Activated naive CD4-positive, alpha-beta T cell treated with anti-CD3 and anti-CD28 coated beads, Interleukin-2, amount 50 U/mL, for 24 hours (primary cell): ENCODE measurements at regions not wholly inside any gene's neighbourhood (a gene's known extent, or its start where the extent isn't known, plus 50 kb on each side); places are given as distances from the start of the nearest gene placed in this dataset.
"Not testable (repeated sequence)": the region's sequence is repeated elsewhere in the genome, so short reads cannot be mapped to it uniquely, and the experiment has no call there.

ENCODE experiments used
- H3K27ac Mint-ChIP-seq: one replicate; pipeline ENCODE4 v1.8.0; 2021; ENCODE audit warnings: mild to moderate bottlenecking, mixed read lengths
- H3K27me3 Mint-ChIP-seq: one replicate; pipeline ENCODE4 v1.8.0; 2021; ENCODE audit warnings: mixed read lengths
- H3K36me3 Mint-ChIP-seq: one replicate; pipeline ENCODE4 v1.8.0; 2021; ENCODE audit warnings: mixed read lengths
- H3K4me1 Mint-ChIP-seq: one replicate; pipeline ENCODE4 v1.8.0; 2021; ENCODE audit warnings: mixed read lengths
- H3K4me3 Mint-ChIP-seq: one replicate; pipeline ENCODE4 v1.8.0; 2021; ENCODE audit warnings: mild to moderate bottlenecking, mixed read lengths
- H3K9me3 Mint-ChIP-seq: one replicate; pipeline ENCODE4 v1.8.0; 2021; ENCODE audit warnings: mixed read lengths

DNA sequence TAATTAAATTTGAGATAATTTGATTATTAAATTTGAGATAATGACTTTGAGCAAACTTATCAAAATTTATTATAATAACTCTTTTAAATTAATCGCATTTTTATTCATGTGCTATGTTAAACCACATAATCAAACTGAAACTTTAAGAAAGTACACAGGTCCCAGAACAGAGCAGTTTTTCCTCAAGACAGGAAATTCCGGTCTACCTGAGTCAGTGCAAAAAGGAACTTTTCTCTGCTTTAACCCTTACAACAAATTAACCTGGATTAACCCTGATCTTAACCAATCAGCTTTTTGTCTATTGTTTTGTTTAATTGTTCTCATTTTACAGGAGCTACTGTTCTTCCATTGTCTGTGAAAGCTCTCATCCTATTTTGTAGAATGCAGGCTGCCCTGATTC lies 195.1 kb downstream of the SPATA31A1 start:
- H3K36me3 Mint-ChIP-seq, H3K4me3 Mint-ChIP-seq, H3K27ac Mint-ChIP-seq, H3K4me1 Mint-ChIP-seq, H3K9me3 Mint-ChIP-seq, H3K27me3 Mint-ChIP-seq: not testable (repeated sequence)

DNA sequence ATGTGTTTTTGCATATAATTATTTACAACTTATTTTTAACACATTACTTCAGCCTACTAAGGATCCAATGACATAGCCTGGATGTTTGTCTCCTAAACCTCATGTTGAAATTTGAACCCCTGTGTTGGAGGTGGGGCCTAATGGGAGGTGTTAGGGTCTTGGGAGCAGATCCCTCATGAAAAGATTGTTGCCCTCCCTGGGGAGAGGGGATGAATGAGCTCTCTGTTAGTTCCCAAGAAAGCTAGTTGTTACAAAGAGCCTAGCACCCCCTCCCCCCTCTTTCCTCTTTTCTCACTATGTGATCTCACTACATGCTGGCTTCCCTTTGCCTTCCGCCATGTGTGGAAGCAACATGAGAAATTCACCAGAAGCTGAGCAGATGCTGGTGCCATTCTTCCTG lies 196.1 kb downstream of the SPATA31A1 start:
- not testable (repeated sequence) for H3K9me3 Mint-ChIP-seq, H3K36me3 Mint-ChIP-seq, H3K27ac Mint-ChIP-seq, H3K4me3 Mint-ChIP-seq, H3K4me1 Mint-ChIP-seq, H3K27me3 Mint-ChIP-seq

DNA sequence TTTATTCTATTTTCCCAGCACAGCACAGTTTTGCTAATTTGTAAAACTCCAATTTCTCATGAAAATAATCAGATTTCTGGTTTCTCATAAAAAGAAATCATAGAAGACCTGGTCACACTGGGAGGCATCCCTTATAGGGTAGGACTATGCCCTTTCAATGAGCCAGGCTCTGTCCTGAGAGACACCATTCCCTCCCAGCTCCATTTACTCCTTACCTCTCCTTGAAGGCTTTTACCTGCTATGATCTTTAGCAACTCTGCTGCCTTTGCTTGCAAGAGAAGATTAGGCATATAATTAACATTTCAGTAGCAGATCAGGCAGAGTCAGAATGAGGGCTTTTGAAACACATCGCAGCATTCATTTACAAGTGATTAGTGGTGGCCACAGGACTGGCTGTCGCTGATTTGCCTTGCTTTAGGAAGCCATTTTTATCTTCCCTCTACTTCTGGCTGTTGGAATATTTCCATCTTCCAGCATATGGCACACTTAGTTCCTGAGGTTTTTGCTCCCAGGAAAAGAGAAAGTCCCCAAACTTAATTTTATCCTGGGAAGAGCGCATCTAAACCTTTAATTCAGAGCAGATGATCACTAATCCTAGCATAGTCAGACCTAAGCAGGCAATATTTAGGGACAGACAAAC lies 196.9 kb downstream of the SPATA31A1 start:
- H3K4me1 Mint-ChIP-seq, H3K4me3 Mint-ChIP-seq, H3K9me3 Mint-ChIP-seq, H3K27me3 Mint-ChIP-seq, H3K36me3 Mint-ChIP-seq, H3K27ac Mint-ChIP-seq: not testable (repeated sequence)

DNA sequence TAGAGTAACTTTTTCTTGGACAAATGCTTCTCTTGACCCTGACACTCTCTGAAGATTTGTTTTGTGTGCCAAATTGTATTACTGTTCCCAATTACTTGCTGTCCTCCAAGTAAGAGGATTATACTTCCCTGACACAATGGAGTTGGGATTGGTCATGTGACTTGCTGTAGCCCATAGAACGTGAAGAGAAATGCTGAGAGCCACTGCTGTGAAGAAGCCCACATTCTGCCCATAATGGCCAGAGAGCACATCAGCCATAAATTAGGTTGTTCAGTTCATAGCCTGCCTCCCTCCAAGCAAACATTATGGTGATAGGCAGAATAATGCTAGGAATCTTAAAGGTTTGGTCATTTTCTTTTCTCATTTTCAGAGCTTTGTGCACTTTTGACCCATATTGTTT lies 198.9 kb downstream of the SPATA31A1 start:
- H3K4me3 Mint-ChIP-seq, H3K9me3 Mint-ChIP-seq, H3K4me1 Mint-ChIP-seq, H3K27me3 Mint-ChIP-seq, H3K36me3 Mint-ChIP-seq, H3K27ac Mint-ChIP-seq: not testable (repeated sequence)

DNA sequence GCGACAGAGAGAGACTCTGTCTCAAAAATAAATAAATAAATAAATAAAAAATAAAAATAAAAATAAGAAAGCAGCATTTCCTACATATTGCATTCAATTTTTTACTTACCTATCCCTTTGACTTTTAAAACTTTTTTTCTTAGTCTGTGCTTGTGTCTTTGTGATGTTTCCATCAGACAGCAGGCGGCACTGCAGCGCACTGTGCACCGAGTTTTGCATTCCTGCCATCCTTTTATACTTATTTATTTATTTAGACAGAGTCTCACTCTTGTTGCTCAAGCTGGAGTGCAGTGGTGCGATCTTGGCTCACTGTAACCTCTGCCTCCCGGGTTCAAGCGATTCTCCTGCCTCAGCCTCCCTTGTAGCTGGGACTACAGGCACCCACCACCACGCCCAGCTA lies 203.9 kb downstream of the SPATA31A1 start:
- H3K4me3 Mint-ChIP-seq, H3K27me3 Mint-ChIP-seq, H3K36me3 Mint-ChIP-seq, H3K4me1 Mint-ChIP-seq, H3K27ac Mint-ChIP-seq, H3K9me3 Mint-ChIP-seq: not testable (repeated sequence)

DNA sequence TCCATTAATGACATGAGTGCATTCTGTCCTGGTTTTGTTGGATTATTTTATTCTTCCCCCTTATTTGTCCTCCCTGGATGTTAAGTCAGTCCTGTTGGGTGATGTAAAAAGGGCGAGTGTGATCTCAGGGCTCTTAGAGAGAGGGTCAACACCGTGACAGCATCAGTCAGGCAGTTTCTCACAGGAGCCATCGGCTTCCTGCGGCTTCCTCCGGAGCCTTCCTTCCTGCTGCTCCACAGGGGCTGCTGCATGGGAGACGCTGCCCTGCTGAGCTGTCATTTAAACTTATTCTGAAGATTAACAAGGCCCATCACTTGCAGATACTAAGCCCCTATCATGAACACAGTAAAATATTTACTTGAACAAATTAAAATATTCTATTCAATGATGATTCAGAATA lies 211.3 kb downstream of the SPATA31A1 start:
- H3K4me1 Mint-ChIP-seq, H3K9me3 Mint-ChIP-seq, H3K36me3 Mint-ChIP-seq, H3K27ac Mint-ChIP-seq, H3K27me3 Mint-ChIP-seq, H3K4me3 Mint-ChIP-seq: not testable (repeated sequence)

DNA sequence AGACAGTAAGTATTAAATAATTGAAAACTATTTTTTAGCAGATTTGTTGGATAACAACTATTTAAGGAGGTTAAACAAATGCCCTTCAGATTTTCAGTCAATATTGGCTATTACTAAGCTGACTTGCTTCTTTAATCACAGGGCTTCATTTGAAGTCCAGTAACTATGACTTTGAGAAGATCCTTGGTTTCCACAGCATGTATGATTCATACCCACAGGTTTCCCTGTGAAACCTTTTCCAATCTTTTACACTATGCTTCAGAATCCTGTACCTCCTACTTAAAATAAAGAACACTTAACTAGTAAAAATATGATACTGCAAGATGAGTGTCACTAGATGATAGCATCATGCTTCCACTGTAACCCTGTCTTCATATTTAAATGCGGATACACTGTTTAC lies 211.9 kb downstream of the SPATA31A1 start:
- H3K4me3 Mint-ChIP-seq, H3K36me3 Mint-ChIP-seq, H3K9me3 Mint-ChIP-seq, H3K27me3 Mint-ChIP-seq, H3K4me1 Mint-ChIP-seq, H3K27ac Mint-ChIP-seq: not testable (repeated sequence)

DNA sequence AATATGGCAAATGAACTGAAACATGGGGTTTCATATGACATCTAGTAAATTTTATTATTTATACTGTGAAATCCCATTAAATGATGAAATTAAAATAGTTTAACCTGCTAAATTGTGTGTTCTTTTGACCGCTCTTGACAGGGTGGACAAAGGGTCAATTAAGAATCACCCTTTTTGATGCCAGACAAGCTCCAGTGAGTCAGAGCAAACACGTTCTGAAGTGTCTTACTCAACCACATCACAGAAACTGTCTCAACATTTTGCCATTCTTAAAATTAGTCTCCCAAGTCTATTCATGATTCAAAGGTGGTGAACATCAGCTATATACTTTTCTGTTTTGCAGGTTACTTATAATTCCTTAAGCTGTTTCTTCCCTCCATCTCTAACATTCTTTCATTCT lies 213.4 kb downstream of the SPATA31A1 start:
- H3K4me1 Mint-ChIP-seq, H3K36me3 Mint-ChIP-seq, H3K4me3 Mint-ChIP-seq, H3K27ac Mint-ChIP-seq, H3K27me3 Mint-ChIP-seq, H3K9me3 Mint-ChIP-seq: not testable (repeated sequence)

DNA sequence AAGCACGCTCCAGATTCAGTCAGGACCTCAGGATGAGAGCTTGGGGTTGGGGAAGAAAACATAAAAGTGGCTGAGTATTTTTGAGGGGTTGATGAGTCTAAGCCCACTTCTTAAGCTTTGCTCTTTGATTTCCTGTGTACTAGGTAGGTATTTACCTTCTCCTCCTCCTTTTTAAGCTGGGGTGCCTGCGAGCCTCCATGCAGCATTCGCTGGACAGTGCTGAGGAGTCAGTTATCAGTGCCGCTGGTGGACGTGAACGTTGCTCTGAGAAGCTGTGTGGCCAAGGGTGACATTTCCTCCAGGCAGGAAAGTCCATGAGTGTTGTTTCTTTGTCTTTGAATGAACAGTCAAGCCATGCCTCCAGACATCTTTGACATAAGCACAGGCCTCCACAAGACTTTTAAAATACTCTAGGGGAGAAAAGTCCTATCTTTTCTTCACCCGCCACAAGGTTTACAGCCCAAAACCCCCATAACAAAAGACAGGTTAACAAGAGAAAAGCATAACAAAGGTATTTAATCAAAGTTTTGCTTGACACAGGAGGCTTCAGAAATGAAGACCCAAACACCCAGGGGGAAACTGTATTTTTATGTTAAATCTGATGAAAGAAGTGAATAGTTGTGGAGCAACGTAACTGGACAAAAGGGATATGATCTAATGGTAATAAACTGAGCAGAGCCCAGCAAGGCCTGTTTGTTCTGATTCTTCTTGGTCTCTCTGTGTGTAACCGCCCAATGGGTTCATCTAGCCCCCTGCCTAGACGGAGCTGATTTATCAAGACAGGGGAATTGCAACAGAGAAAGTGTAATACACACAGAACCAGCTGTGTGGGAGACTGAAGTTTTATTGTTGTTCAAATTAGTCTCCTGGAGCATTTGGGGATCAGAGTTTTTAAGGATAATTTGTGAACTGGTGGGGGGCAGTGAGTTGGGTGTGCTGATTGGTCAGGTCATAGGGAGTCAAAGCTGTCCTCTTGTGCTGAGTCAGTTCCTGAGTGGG lies 217.9 kb downstream of the SPATA31A1 start:
- not testable (repeated sequence) for H3K36me3 Mint-ChIP-seq, H3K9me3 Mint-ChIP-seq, H3K4me1 Mint-ChIP-seq, H3K4me3 Mint-ChIP-seq, H3K27ac Mint-ChIP-seq, H3K27me3 Mint-ChIP-seq

DNA sequence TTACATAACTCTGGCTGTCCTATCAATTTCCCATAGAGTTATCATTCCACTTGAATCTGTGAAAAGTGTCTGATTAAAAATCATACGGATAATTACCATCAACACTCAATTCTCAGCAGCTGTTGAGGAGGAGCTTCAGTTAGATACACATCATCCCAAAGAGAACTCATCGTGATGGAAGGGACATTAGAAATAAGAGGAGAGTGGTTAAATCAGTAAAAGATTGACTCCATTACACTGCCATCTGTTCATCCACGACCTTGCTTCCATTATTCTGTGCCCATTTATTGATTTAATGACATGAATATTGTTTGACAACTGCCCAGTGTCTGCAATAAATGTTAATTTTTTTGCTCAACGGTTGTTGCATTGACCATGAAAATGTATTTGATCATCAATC lies 223.5 kb downstream of the SPATA31A1 start:
- H3K4me3 Mint-ChIP-seq, H3K36me3 Mint-ChIP-seq: not testable (repeated sequence)

DNA sequence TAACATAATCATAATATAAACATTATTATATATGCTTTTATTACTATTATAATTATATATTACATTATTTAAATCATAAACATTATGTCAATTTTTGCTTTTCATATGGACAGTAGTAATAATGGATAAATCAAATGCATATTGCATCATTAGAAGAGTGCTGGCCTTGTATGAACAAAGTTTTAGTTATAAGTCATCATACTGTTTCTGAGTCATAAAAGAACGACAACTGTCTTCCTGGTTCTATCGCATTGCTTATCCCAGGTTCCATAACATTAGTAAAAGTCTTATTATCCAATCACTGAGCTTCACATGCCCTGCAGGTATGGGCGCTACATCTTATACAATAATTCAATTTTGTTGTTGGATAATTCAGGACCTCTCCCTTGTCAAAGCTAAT lies 225.8 kb downstream of the SPATA31A1 start:
- not testable (repeated sequence) for H3K4me1 Mint-ChIP-seq, H3K27me3 Mint-ChIP-seq, H3K36me3 Mint-ChIP-seq, H3K4me3 Mint-ChIP-seq, H3K27ac Mint-ChIP-seq, H3K9me3 Mint-ChIP-seq

More for the DNA sequence above, 223.5 kb downstream of the SPATA31A1 start:
- not testable (repeated sequence) for H3K4me1 Mint-ChIP-seq, H3K27me3 Mint-ChIP-seq, H3K9me3 Mint-ChIP-seq, H3K27ac Mint-ChIP-seq

DNA sequence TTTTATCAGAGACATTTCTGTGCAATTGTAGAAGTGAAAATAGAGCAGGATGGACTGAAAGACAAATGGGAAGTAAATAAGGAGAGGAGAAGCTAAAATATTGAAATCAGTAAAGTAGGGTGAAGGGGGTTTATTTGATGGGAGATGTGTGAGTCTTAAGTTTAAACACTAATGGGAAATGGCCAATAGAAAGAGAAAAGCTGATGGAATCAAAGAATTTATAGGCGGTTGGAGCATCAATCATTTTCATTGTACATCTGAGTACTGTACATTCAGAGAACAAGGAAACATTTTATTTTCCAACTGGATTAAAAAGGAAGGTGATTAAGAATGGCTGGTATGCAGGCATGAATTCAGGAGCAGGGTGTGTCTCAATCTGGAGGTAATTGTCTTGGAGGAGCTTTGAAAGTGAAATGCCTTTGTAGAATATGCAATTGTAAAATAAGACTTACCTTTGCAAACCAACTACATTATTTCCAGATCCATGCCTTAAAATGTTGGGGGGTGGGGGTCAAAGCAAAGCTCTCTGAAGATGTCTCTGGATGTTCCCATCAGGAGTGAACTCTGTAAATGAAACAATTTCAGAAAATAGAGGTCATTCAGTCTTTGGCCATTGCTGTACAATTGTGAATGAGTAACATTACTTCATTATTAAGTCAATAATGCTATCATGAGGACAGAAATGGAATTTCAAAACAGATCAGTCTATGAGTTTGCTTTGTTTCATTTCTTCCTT lies 227.4 kb downstream of the SPATA31A1 start:
- not testable (repeated sequence) for H3K4me3 Mint-ChIP-seq, H3K9me3 Mint-ChIP-seq, H3K4me1 Mint-ChIP-seq, H3K36me3 Mint-ChIP-seq, H3K27ac Mint-ChIP-seq, H3K27me3 Mint-ChIP-seq

DNA sequence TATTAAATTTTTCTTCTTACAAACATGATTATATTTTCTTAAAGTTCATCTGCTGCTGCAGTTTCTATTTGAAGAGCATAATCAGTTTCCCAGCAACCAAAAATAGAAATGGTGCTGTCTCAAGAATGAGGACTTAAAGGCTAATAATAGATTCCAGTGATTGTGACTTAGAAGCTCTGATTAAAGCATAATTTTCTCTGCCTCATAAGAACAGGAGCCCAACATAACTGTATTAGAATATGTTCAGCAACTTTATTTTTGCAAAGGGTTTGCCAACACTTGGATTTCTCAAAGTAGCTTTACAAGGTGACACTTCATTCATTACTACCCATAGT lies 227.9 kb downstream of the SPATA31A1 start:
- H3K36me3 Mint-ChIP-seq, H3K27ac Mint-ChIP-seq, H3K9me3 Mint-ChIP-seq, H3K27me3 Mint-ChIP-seq, H3K4me3 Mint-ChIP-seq, H3K4me1 Mint-ChIP-seq: not testable (repeated sequence)

DNA sequence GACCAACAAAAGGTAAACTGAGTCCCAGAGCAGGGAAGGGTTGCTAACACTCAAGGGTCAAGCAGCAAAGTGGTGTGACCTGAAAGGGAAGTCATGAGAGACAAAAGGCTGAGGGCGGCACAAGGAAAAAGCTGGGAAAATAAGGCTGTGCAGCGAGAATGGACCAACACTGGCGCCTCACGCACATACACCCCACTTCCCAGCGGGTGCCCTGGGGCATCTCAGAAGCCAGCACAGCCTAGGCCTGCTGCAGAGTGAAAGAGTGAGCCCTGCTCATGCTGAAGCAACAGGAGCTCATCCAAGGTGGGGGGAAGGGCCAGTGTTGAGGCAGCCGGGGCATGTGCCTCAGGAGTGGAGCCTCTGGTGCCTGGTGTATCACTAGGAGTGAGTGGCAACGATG lies 229.8 kb downstream of the SPATA31A1 start:
- H3K27ac Mint-ChIP-seq, H3K4me3 Mint-ChIP-seq, H3K4me1 Mint-ChIP-seq, H3K36me3 Mint-ChIP-seq, H3K9me3 Mint-ChIP-seq, H3K27me3 Mint-ChIP-seq: not testable (repeated sequence)

DNA sequence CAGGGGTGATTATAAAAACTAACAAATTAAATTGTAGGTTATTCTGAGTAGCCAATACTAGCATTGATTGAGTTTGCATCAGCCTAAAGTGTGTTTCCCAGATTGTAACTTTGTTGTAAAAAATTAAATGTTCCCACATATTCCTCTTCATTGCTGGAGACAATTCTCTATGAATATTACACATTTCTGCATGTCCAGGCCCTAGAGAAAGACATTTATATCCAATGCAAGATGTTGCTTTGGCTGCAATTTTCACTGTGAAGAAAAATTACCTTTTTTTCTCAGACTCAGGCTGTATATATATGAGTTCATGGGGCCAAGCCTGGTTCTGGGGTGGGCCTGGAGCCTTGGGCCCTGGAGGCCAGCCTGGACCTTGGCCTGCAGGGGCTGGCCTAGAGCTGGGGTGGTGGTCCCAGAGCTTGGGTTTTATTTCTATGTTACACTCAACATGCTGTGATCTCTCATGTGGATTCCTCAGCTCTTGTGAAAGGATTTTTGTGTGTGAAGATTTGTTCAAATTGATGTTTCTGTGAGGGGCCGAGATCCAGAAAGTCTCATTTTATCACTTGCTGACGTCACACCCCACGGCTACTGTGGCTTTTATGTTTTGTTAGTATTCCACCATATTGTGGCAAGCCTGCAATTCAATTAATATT lies 232.5 kb downstream of the SPATA31A1 start:
- H3K4me3 Mint-ChIP-seq = no peak overlapping the region
- H3K27ac Mint-ChIP-seq = no peak overlapping the region
- H3K4me1 Mint-ChIP-seq = no peaks in the 10 kb centered on the region
- H3K9me3 Mint-ChIP-seq = no peaks in the 10 kb centered on the region
- no peaks in the 10 kb centered on the region for H3K27me3 Mint-ChIP-seq
- H3K36me3 Mint-ChIP-seq = no peaks in the 10 kb centered on the region

DNA sequence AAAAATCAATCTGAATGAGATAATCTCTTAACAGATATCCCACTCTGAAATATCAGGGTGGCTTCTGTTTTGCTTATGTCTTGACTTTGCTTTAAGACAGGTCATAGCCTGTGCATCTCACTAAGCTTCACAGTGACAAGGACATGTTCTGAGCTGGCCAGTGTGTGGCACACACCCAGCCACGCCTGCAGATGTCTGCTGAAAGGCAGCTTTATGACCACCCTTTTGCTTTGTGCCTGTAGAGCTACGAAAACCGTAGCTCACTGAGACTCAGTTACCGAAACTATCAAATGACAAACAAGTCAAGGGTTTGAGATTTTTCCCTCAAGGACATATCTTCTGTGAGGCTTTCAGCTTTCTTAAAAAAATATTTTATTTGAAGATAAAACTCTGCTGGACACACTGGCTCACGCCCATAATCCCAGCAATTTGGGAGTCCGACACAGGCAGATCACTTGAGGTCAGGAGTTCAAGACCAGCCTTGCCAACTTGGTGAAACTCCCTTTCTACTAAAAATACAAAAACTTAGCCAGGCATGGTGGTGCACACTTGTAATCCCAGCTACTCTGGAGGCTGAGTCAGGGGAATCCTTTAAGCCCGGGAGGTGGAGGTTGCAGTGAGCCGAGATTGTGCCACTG lies 233.2 kb downstream of the SPATA31A1 start:
- Mint-ChIP-seq H3K4me3 (no peak overlapping the region), H3K4me1 (no peaks in the 10 kb centered on the region), H3K36me3 (no peaks in the 10 kb centered on the region), H3K27me3 (no peaks in the 10 kb centered on the region), H3K9me3 (no peaks in the 10 kb centered on the region), H3K27ac (no peak overlapping the region)
